GM23338 (cell line): ENCODE measurements at regions not wholly inside any gene's neighbourhood (a gene's known extent, or its start where the extent isn't known, plus 50 kb on each side); places are given as distances from the start of the nearest gene placed in this dataset.

Experiments
- ATAC-seq: fragments of 200-7000 bp; cut with Tn5 transposase; 3 replicates; pipeline ENCODE4 v1.9.1; 2020
- DNase-seq: peaks from one replicate; pipeline ENCODE4 v3.0.0-alpha.2; 2015; ENCODE audit warnings: low spot score
- H2AFZ ChIP-seq: fragments of 200-600 bp; sonication (generic); 2 replicates; pipeline ENCODE4 v1.8.0; 2016; ENCODE audit warnings: antibody characterized with exemption, mild to moderate bottlenecking, moderate library complexity
- H3F3A ChIP-seq: fragments of 200-600 bp; sonication (generic); replicated peaks from 2 replicates; pipeline ENCODE4 v1.8.0; 2017; ENCODE audit warnings: antibody characterized with exemption, mixed run types, low read depth
- H3K27ac ChIP-seq: fragments of 200-600 bp; sonication (generic); 2 replicates; pipeline ENCODE4 v1.6.1; 2016; ENCODE audit warnings: low read depth
- H3K27me3 ChIP-seq: fragments of 200-600 bp; sonication (generic); 2 replicates; pipeline ENCODE4 v1.8.0; 2016; ENCODE audit warnings: mild to moderate bottlenecking, mixed run types, moderate library complexity; ENCODE audit not compliant: insufficient read depth
- H3K36me3 ChIP-seq: fragments of 200-600 bp; sonication (generic); 2 replicates; pipeline ENCODE4 v1.8.0; 2016; ENCODE audit warnings: mild to moderate bottlenecking; ENCODE audit not compliant: insufficient read depth
- H3K4me1 ChIP-seq: fragments of 200-600 bp; sonication (generic); 2 replicates; pipeline ENCODE4 v1.8.0; 2016; ENCODE audit warnings: mild to moderate bottlenecking, moderate library complexity; ENCODE audit not compliant: insufficient read depth
- H3K4me2 ChIP-seq: fragments of 200-600 bp; sonication (generic); 2 replicates; pipeline ENCODE4 v1.7.1; 2017; ENCODE audit warnings: mixed run types
- H3K4me3 ChIP-seq: fragments of 200-600 bp; sonication (generic); 2 replicates; pipeline ENCODE4 v1.6.1; 2016; ENCODE audit warnings: mixed run types
- H3K79me2 ChIP-seq: fragments of 200-600 bp; sonication (generic); replicated peaks from 2 replicates; pipeline ENCODE4 v1.8.0; 2017; ENCODE audit warnings: mild to moderate bottlenecking; ENCODE audit not compliant: insufficient read depth
- H3K9me2 ChIP-seq: fragments of 200-600 bp; sonication (generic); 2 replicates; pipeline ENCODE4 v1.8.0; 2017; ENCODE audit not compliant: insufficient read depth
- H4K20me1 ChIP-seq: fragments of 200-600 bp; sonication (generic); replicated peaks from 2 replicates; pipeline ENCODE4 v1.8.0; 2017; ENCODE audit warnings: mild to moderate bottlenecking; ENCODE audit not compliant: insufficient read depth
- H3K27ac Mint-ChIP-seq: 2 replicates; pipeline ENCODE4 v1.8.0; 2020; ENCODE audit warnings: inconsistent platforms, mild to moderate bottlenecking, moderate library complexity, mixed read lengths
- H3K27me3 Mint-ChIP-seq: 3 replicates; pipeline ENCODE4 v1.8.0; 2022; ENCODE audit warnings: low read depth, mild to moderate bottlenecking, moderate library complexity, mixed read lengths, inconsistent platforms; ENCODE audit not compliant: insufficient read depth, poor library complexity
- H3K36me3 Mint-ChIP-seq: 3 replicates; pipeline ENCODE4 v1.8.0; 2021; ENCODE audit warnings: low read depth, mild to moderate bottlenecking, inconsistent platforms, moderate library complexity, mixed read lengths
- H3K4me1 Mint-ChIP-seq: 3 replicates; pipeline ENCODE4 v1.8.0; 2020; ENCODE audit warnings: mild to moderate bottlenecking, inconsistent platforms, mixed read lengths
- H3K4me3 Mint-ChIP-seq: 3 replicates; pipeline ENCODE4 v1.8.0; 2021; ENCODE audit warnings: moderate library complexity, mild to moderate bottlenecking, inconsistent platforms, mixed read lengths
- H3K9me3 Mint-ChIP-seq: 3 replicates; pipeline ENCODE4 v1.8.0; 2020; ENCODE audit warnings: moderate library complexity, mild to moderate bottlenecking, inconsistent platforms, mixed read lengths
- CREB1 ChIP-seq: fragments of 250-450 bp; sonication (Bioruptor Pico); IDR thresholded peaks from 2 replicates; pipeline ENCODE4 v1.5.0; 2020; ENCODE audit warnings: low read depth, mild to moderate bottlenecking, moderate library complexity
- EZH2 ChIP-seq: fragments of 200-600 bp; sonication (generic); IDR thresholded peaks from one replicate; pipeline ENCODE4 v1.8.0; 2017; ENCODE audit warnings: antibody characterized with exemption, mild to moderate bottlenecking, low read depth; ENCODE audit not compliant: unreplicated experiment
- EZH2phosphoT487 ChIP-seq: fragments of 200-600 bp; sonication (generic); IDR thresholded peaks from one replicate; pipeline ENCODE4 v1.8.1; 2018; ENCODE audit warnings: antibody characterized with exemption; ENCODE audit not compliant: unreplicated experiment
- JUNB ChIP-seq: IDR thresholded peaks from one replicate; pipeline ENCODE4 v1.6.1; 2016; ENCODE audit warnings: antibody characterized with exemption; ENCODE audit not compliant: unreplicated experiment
- STAT1 ChIP-seq: IDR thresholded peaks from one replicate; pipeline ENCODE4 v1.6.1; 2016; ENCODE audit warnings: antibody characterized with exemption; ENCODE audit not compliant: unreplicated experiment
- ZNF114 ChIP-seq: fragments of 250-450 bp; sonication (Bioruptor Pico); IDR thresholded peaks from 2 replicates; pipeline ENCODE4 v1.5.0; 2020; ENCODE audit warnings: mild to moderate bottlenecking, moderate library complexity
- TF ChIP-seq, protein P1 (sequence below): IDR thresholded peaks from 2 replicates; pipeline ENCODE4 v1.6.1; 2016; ENCODE audit warnings: antibody characterized with exemption
- TF ChIP-seq, protein P2 (sequence below): IDR thresholded peaks from one replicate; pipeline ENCODE4 v1.6.1; 2018; ENCODE audit warnings: antibody characterized with exemption; ENCODE audit not compliant: unreplicated experiment
- TF ChIP-seq, protein P3 (sequence below): fragments of 250-450 bp; sonication (Bioruptor Pico); IDR thresholded peaks from 2 replicates; pipeline ENCODE4 v1.5.0; 2020; ENCODE audit warnings: mild to moderate bottlenecking, moderate library complexity

DNA sequence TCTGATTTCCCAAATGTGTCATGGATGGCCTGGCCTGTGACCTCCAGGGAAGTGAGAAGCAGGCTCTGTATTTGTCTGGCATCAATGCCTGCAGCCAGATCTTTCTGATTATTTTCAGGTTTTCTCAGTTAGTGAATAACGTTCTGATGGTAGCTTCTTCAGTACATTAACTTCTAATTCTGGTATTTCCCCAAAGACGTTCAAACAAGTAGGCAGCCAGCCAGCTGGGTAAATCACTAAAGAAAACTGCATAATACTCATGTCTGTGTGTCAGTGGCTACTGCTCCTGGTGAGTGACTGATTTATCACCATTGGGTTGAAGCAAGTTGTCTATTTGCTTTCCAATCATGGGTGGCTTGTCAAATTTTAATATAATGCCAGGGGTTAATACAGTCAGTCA is 162.6 kb upstream of the PFN2 start:
- Mint-ChIP-seq H3K36me3 (no peaks in the 10 kb centered on the region), H3K4me1 (peaks cover 34% of the 10 kb centered on the region), H3K9me3 (no peaks in the 10 kb centered on the region), H3K4me3 (no peak overlapping the region), H3K27ac (no peak overlapping the region), H3K27me3 (no peaks in the 10 kb centered on the region)
- no peak overlapping the region for H3K4me2 ChIP-seq
- no peak for DNase-seq
- no peaks in the 10 kb centered on the region for H3K27me3 ChIP-seq
- no peak for TF ChIP-seq JUNB
- no peak overlapping the region for H3K27ac ChIP-seq
- H4K20me1 ChIP-seq: no peaks in the 10 kb centered on the region
- H3K79me2 ChIP-seq: no peaks in the 10 kb centered on the region
- H3K36me3 ChIP-seq: no peaks in the 10 kb centered on the region; the same call in 1 of the 2 replicates
- no peaks in the 10 kb centered on the region for H3F3A ChIP-seq
- H3K4me3 ChIP-seq: no peak overlapping the region
- H3K9me2 ChIP-seq: peaks cover 26% of the 10 kb centered on the region
- H3K4me1 ChIP-seq: peaks cover 25% of the 10 kb centered on the region
- ATAC-seq: no peak
- H2AFZ ChIP-seq: no peak overlapping the region

DNA sequence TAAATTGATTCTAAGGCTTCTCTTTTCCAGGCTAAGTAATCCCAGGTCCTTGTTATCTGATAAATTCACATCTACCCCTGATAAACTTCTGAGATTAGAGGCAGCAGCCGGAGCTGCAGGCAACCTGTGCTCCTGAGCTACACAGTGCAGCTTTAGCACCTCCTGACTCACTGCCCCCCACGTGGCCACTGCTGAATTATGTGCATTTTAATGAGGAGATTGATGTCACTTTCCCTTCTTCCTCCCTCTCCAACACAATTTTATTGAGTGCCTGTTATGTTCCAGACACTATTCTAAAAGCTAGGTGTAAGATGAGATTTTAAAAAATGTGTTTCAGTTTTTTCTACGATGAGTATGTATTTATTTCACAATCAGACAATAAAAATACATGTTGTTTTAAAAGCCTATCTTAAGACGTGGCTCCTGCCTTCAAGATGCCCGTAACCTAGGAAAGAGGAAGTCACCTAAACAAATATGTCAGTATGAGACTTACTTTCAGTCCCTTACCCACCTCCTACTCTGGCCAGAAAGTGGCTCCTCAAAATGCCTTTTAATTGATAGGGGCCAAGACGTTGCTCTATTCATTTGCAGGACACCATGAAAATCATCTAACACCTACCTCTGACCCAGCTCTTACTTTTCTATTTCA is 161.5 kb upstream of the PFN2 start:
- DNase-seq (no peak), ATAC-seq (no peak)
- Mint-ChIP-seq H3K27ac (no peak overlapping the region), H3K36me3 (no peaks in the 10 kb centered on the region), H3K4me3 (no peak overlapping the region), H3K4me1 (peaks cover 34% of the 10 kb centered on the region), H3K27me3 (no peaks in the 10 kb centered on the region), H3K9me3 (no peaks in the 10 kb centered on the region)
- H3K4me3 ChIP-seq: no peak overlapping the region
- H3K27me3 ChIP-seq: no peaks in the 10 kb centered on the region
- no peaks in the 10 kb centered on the region for H3K79me2 ChIP-seq
- H3K4me1 ChIP-seq: peaks cover 25% of the 10 kb centered on the region
- no peak overlapping the region for H3K27ac ChIP-seq
- H4K20me1 ChIP-seq: no peaks in the 10 kb centered on the region
- H3K36me3 ChIP-seq: no peaks in the 10 kb centered on the region; the same call in 1 of the 2 replicates
- H2AFZ ChIP-seq: peak overlapping the region; percentile 64; the same call in 1 of the 2 replicates
- H3F3A ChIP-seq: no peaks in the 10 kb centered on the region
- no peak overlapping the region for H3K4me2 ChIP-seq
- peaks cover 29% of the 10 kb centered on the region for H3K9me2 ChIP-seq
- no peak for TF ChIP-seq ZNF114 (CRISPR knock-in tag)
- TF ChIP-seq, protein P1, sequence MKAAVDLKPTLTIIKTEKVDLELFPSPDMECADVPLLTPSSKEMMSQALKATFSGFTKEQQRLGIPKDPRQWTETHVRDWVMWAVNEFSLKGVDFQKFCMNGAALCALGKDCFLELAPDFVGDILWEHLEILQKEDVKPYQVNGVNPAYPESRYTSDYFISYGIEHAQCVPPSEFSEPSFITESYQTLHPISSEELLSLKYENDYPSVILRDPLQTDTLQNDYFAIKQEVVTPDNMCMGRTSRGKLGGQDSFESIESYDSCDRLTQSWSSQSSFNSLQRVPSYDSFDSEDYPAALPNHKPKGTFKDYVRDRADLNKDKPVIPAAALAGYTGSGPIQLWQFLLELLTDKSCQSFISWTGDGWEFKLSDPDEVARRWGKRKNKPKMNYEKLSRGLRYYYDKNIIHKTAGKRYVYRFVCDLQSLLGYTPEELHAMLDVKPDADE: no peak
- no peak for TF ChIP-seq EZH2
- TF ChIP-seq JUNB: no peak
- TF ChIP-seq EZH2phosphoT487: no peak
- no peak for TF ChIP-seq STAT1
- TF ChIP-seq CREB1 (CRISPR knock-in tag): no peak
- TF ChIP-seq, protein P2, sequence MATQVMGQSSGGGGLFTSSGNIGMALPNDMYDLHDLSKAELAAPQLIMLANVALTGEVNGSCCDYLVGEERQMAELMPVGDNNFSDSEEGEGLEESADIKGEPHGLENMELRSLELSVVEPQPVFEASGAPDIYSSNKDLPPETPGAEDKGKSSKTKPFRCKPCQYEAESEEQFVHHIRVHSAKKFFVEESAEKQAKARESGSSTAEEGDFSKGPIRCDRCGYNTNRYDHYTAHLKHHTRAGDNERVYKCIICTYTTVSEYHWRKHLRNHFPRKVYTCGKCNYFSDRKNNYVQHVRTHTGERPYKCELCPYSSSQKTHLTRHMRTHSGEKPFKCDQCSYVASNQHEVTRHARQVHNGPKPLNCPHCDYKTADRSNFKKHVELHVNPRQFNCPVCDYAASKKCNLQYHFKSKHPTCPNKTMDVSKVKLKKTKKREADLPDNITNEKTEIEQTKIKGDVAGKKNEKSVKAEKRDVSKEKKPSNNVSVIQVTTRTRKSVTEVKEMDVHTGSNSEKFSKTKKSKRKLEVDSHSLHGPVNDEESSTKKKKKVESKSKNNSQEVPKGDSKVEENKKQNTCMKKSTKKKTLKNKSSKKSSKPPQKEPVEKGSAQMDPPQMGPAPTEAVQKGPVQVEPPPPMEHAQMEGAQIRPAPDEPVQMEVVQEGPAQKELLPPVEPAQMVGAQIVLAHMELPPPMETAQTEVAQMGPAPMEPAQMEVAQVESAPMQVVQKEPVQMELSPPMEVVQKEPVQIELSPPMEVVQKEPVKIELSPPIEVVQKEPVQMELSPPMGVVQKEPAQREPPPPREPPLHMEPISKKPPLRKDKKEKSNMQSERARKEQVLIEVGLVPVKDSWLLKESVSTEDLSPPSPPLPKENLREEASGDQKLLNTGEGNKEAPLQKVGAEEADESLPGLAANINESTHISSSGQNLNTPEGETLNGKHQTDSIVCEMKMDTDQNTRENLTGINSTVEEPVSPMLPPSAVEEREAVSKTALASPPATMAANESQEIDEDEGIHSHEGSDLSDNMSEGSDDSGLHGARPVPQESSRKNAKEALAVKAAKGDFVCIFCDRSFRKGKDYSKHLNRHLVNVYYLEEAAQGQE: no peak
- TF ChIP-seq, protein P3, sequence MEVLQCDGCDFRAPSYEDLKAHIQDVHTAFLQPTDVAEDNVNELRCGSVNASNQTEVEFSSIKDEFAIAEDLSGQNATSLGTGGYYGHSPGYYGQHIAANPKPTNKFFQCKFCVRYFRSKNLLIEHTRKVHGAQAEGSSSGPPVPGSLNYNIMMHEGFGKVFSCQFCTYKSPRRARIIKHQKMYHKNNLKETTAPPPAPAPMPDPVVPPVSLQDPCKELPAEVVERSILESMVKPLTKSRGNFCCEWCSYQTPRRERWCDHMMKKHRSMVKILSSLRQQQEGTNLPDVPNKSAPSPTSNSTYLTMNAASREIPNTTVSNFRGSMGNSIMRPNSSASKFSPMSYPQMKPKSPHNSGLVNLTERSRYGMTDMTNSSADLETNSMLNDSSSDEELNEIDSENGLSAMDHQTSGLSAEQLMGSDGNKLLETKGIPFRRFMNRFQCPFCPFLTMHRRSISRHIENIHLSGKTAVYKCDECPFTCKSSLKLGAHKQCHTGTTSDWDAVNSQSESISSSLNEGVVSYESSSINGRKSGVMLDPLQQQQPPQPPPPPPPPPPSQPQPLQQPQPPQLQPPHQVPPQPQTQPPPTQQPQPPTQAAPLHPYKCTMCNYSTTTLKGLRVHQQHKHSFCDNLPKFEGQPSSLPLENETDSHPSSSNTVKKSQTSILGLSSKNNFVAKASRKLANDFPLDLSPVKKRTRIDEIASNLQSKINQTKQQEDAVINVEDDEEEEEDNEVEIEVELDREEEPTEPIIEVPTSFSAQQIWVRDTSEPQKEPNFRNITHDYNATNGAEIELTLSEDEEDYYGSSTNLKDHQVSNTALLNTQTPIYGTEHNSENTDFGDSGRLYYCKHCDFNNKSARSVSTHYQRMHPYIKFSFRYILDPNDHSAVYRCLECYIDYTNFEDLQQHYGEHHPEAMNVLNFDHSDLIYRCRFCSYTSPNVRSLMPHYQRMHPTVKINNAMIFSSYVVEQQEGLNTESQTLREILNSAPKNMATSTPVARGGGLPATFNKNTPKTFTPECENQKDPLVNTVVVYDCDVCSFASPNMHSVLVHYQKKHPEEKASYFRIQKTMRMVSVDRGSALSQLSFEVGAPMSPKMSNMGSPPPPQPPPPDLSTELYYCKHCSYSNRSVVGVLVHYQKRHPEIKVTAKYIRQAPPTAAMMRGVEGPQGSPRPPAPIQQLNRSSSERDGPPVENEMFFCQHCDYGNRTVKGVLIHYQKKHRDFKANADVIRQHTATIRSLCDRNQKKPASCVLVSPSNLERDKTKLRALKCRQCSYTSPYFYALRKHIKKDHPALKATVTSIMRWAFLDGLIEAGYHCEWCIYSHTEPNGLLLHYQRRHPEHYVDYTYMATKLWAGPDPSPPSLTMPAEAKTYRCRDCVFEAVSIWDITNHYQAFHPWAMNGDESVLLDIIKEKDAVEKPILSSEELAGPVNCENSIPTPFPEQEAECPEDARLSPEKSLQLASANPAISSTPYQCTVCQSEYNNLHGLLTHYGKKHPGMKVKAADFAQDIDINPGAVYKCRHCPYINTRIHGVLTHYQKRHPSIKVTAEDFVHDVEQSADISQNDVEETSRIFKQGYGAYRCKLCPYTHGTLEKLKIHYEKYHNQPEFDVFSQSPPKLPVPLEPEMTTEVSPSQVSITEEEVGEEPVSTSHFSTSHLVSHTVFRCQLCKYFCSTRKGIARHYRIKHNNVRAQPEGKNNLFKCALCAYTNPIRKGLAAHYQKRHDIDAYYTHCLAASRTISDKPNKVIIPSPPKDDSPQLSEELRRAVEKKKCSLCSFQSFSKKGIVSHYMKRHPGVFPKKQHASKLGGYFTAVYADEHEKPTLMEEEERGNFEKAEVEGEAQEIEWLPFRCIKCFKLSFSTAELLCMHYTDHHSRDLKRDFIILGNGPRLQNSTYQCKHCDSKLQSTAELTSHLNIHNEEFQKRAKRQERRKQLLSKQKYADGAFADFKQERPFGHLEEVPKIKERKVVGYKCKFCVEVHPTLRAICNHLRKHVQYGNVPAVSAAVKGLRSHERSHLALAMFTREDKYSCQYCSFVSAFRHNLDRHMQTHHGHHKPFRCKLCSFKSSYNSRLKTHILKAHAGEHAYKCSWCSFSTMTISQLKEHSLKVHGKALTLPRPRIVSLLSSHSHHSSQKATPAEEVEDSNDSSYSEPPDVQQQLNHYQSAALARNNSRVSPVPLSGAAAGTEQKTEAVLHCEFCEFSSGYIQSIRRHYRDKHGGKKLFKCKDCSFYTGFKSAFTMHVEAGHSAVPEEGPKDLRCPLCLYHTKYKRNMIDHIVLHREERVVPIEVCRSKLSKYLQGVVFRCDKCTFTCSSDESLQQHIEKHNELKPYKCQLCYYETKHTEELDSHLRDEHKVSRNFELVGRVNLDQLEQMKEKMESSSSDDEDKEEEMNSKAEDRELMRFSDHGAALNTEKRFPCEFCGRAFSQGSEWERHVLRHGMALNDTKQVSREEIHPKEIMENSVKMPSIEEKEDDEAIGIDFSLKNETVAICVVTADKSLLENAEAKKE: no peak
